Esophagus squamous epithelium (tissue), 5 donors: ENCODE measurements at regions not wholly inside any gene's neighbourhood (a gene's known extent, or its start where the extent isn't known, plus 50 kb on each side); places are given as distances from the start of the nearest gene placed in this dataset.
A peak's percentile ranks its signal among the peaks of the same experiment; 100 is the strongest.

Experiments
- DNase-seq: peaks from one replicate; lab custom pipeline; 2025; lab: John Stamatoyannopoulos, UW
- H3K27ac ChIP-seq, 4 donors: fragments of 200-600 bp; sonication (generic); one replicate each; pipeline ENCODE4 v1.5.1; 2016 to 2019; ENCODE audit warnings: mild to moderate bottlenecking in 1 of 4
- H3K27me3 ChIP-seq, 4 donors: fragments of 200-600 bp; sonication (generic); 1 replicate in 3 of 4; 2 replicates in 1 of 4; pipeline versions ENCODE4 v1.5.1 to v1.6.0; 2017 to 2021; ENCODE audit warnings: antibody characterized with exemption in 1 of 4
- H3K36me3 ChIP-seq, 3 donors: fragments of 200-600 bp; sonication (generic); one replicate each; pipeline ENCODE4 v1.5.1; 2016 to 2019
- H3K4me1 ChIP-seq, 3 donors: fragments of 200-600 bp; sonication (generic); one replicate each; pipeline ENCODE4 v1.5.1; 2017 to 2019
- H3K4me3 ChIP-seq, 4 donors: fragments of 200-600 bp; sonication (generic); 1 replicate in 3 of 4; 2 replicates in 1 of 4; pipeline ENCODE4 v1.5.1; 2016 to 2019; ENCODE audit warnings: mild to moderate bottlenecking in 2 of 4, moderate library complexity in 1 of 4
- H3K9me3 ChIP-seq, 3 donors: fragments of 200-600 bp; sonication (generic); one replicate each; pipeline ENCODE4 v1.5.1; 2016 to 2019
- CTCF ChIP-seq, 6 experiments: fragments of 450-650 bp in 4 of 6; fragments of 200-600 bp in 2 of 6; sonication (generic) in 2 of 6; IDR thresholded peaks; one replicate each; pipeline ENCODE4 v1.5.1; 2016 to 2019; ENCODE audit warnings: antibody characterized with exemption in 6 of 6, mild to moderate bottlenecking in 4 of 6, moderate library complexity in 4 of 6
- POLR2A ChIP-seq, 4 donors: fragments of 450-650 bp; IDR thresholded peaks; one replicate each; pipeline ENCODE4 v1.6.1; 2017; ENCODE audit warnings: antibody characterized with exemption in 4 of 4, mild to moderate bottlenecking in 4 of 4, moderate library complexity in 3 of 4
- WGBS, 2 donors: methylation state at CpG; one replicate each; pipeline ENCODE4 v1.1.5; 2018; 5-methylcytosine and 5-hydroxymethylcytosine counted together
- intact Hi-C: fragments of 100-400 bp; cut with DNase I; formaldehyde crosslinking; loops from one replicate; pipeline ENCODE4 v1.15.0; 2022
- donor health status: DM: yes; HTN: yes; CAD: no.

GRCh38 chr5:34534523-34535103 lies 121.5 kb upstream of the RAI14 start:
- Histone ChIP-seq H3K9me3 (no peaks in the 10 kb centered on the region), H3K27ac (no peak overlapping the region), H3K36me3 (no peaks in the 10 kb centered on the region), H3K27me3 (no peaks in the 10 kb centered on the region), H3K4me3 (no peak overlapping the region), H3K4me1 (peaks cover 0 to 24% (median 0%) of the 10 kb centered on the region in 3 donors)
- WGBS, 2 donors, result 57 to 80% methylated on average over 4 of the region's 4 CpGs
- intact Hi-C loops, result loop anchor here (10.0 kb wide), 1 partner anchor 50 kb away; no protein-coding TSS in a partner anchor
- DNase-seq, result no peak
- TF ChIP-seq POLR2A (IDR thresholded peaks at IDR 0.05), result no peak
- no peak for TF ChIP-seq CTCF (IDR thresholded peaks at IDR 0.05)

- intact Hi-C loops, result loop anchor here (10.0 kb wide), 1 partner anchor 51 kb away; no protein-coding TSS in a partner anchor
- H3K4me1 ChIP-seq, result peaks cover 0 to 17% (median 0%) of the 10 kb centered on the region in 3 donors
- H3K4me3 ChIP-seq, result no peak overlapping the region
- DNase-seq, result no peak
- H3K36me3 ChIP-seq, result no peaks in the 10 kb centered on the region
- 33 to 38% methylated on average over 1 of the region's 1 CpG for WGBS, 2 donors
- no peaks in the 10 kb centered on the region for H3K9me3 ChIP-seq
- H3K27ac ChIP-seq, result peak overlapping the region in 1 of 4 donors; percentile 11
- no peak for TF ChIP-seq POLR2A (IDR thresholded peaks at IDR 0.05)
- no peak for TF ChIP-seq CTCF (IDR thresholded peaks at IDR 0.05)
- peaks cover 0 to under 1% (median 0%) of the 10 kb centered on the region in 4 donors for H3K27me3 ChIP-seq
Measured at GRCh38 chr5:34535433-34535832, 120.7 kb upstream of the RAI14 start.

- peaks cover 0 to 17% (median 0%) of the 10 kb centered on the region in 3 donors for H3K4me1 ChIP-seq
- no peak for DNase-seq
- no peak for TF ChIP-seq POLR2A (IDR thresholded peaks at IDR 0.05)
- peak in 2 of 6 experiments; percentile 25 to 37 for TF ChIP-seq CTCF (IDR thresholded peaks at IDR 0.05)
- no peak overlapping the region for H3K4me3 ChIP-seq
- H3K27me3 ChIP-seq, result peaks cover 0 to 7% (median 0%) of the 10 kb centered on the region in 4 donors
- no peaks in the 10 kb centered on the region for H3K36me3 ChIP-seq
- no peaks in the 10 kb centered on the region for H3K9me3 ChIP-seq
- intact Hi-C loops, result loop anchor here (10.0 kb wide), 1 partner anchor 51 kb away; no protein-coding TSS in a partner anchor
- 67 to 76% methylated on average over 2 of the region's 2 CpGs for WGBS, 2 donors
- peak overlapping the region in 1 of 4 donors; percentile 11 for H3K27ac ChIP-seq
Measured at GRCh38 chr5:34535944-34536623, 120.0 kb upstream of the RAI14 start.

GRCh38 chr5:34536699-34537098 lies 119.4 kb upstream of the RAI14 start:
- intact Hi-C loops, result loop anchor here (10.0 kb wide), 1 partner anchor 52 kb away; no protein-coding TSS in a partner anchor
- no peak for DNase-seq

More at GRCh38 chr5:34536699-34537098, 119.4 kb upstream of the RAI14 start:
- H3K4me3 ChIP-seq, result no peak overlapping the region
- H3K27ac ChIP-seq, result no peak overlapping the region
- H3K9me3 ChIP-seq, result no peaks in the 10 kb centered on the region
- H3K36me3 ChIP-seq, result no peaks in the 10 kb centered on the region
- no peak for TF ChIP-seq CTCF (IDR thresholded peaks at IDR 0.05)
- peaks cover 0 to 10% (median 0%) of the 10 kb centered on the region in 4 donors for H3K27me3 ChIP-seq
- peaks cover 0 to 17% (median 0%) of the 10 kb centered on the region in 3 donors for H3K4me1 ChIP-seq
